Stimulated activated naive CD8-positive, alpha-beta T cell treated with anti-CD3 and anti-CD28 coated beads, Interleukin-15, Interleukin-2, amounts not matched to agents 100 U/mL and 50 U/mL, for 24 hours (primary cell): ENCODE measurements at regions not wholly inside any gene's neighbourhood (a gene's known extent, or its start where the extent isn't known, plus 50 kb on each side); places are given as distances from the start of the nearest gene placed in this dataset.
A peak's percentile ranks its signal among the peaks of the same experiment; 100 is the strongest.

Experiments
- ATAC-seq: fragments of 150-1000 bp; cut with Tn5 transposase; one replicate; pipeline ENCODE4 v1.10.0; 2021
- DNase-seq: peaks from one replicate; pipeline ENCODE4 v3.0.0; 2021

- no peak for DNase-seq
Measured at GRCh38 chr3:178059836-178060235, 476.4 kb upstream of the KCNMB2 start.

GRCh38 chr3:178060407-178060806 is 475.8 kb upstream of the KCNMB2 start:
- DNase-seq (no peak), ATAC-seq (no peak)

More at GRCh38 chr3:178059836-178060235, 476.4 kb upstream of the KCNMB2 start:
- no peak for ATAC-seq

- no peak for ATAC-seq
- DNase-seq: no peak
Measured at GRCh38 chr3:178062126-178062525, 474.1 kb upstream of the KCNMB2 start.

GRCh38 chr3:178063461-178063860 is 472.8 kb upstream of the KCNMB2 start:
- ATAC-seq (no peak), DNase-seq (no peak)

- DNase-seq (no peak), ATAC-seq (no peak)
Measured at GRCh38 chr3:178067721-178068120, 468.5 kb upstream of the KCNMB2 start.

GRCh38 chr3:178072391-178073305 is 463.6 kb upstream of the KCNMB2 start:
- DNase-seq (no peak), ATAC-seq (no peak)

- no peak for DNase-seq
- no peak for ATAC-seq
Measured at GRCh38 chr3:178073366-178073765, 462.9 kb upstream of the KCNMB2 start.

- ATAC-seq: no peak
- DNase-seq: no peak
Measured at GRCh38 chr3:178075344-178075743, 460.9 kb upstream of the KCNMB2 start.

- ATAC-seq (no peak), DNase-seq (no peak)
Measured at GRCh38 chr3:178078953-178079352, 457.3 kb upstream of the KCNMB2 start.

- peak; percentile 80 for ATAC-seq
- no peak for DNase-seq
Measured at GRCh38 chr3:178079966-178080365, 456.3 kb upstream of the KCNMB2 start.

- DNase-seq (no peak), ATAC-seq (no peak)
Measured at GRCh38 chr3:178082326-178082906, 453.8 kb upstream of the KCNMB2 start.

GRCh38 chr3:178083906-178084866 is 452.1 kb upstream of the KCNMB2 start:
- no peak for ATAC-seq
- DNase-seq: no peak

GRCh38 chr3:178084938-178085816 is 451.1 kb upstream of the KCNMB2 start:
- no peak for ATAC-seq
- DNase-seq: peak; percentile 25

GRCh38 chr3:178085817-178086123 is 450.5 kb upstream of the KCNMB2 start:
- DNase-seq: no peak
- no peak for ATAC-seq

GRCh38 chr3:178086144-178086825 is 450.0 kb upstream of the KCNMB2 start:
- no peak for DNase-seq
- no peak for ATAC-seq

GRCh38 chr3:178087376-178087775 is 448.9 kb upstream of the KCNMB2 start:
- DNase-seq: no peak
- ATAC-seq: no peak

- ATAC-seq (no peak), DNase-seq (no peak)
Measured at GRCh38 chr3:178088963-178089362, 447.3 kb upstream of the KCNMB2 start.

GRCh38 chr3:178090899-178091298 is 445.3 kb upstream of the KCNMB2 start:
- no peak for DNase-seq
- ATAC-seq: no peak

GRCh38 chr3:178095522-178095921 is 440.7 kb upstream of the KCNMB2 start:
- ATAC-seq (no peak), DNase-seq (no peak)

GRCh38 chr3:178096955-178097354 is 439.3 kb upstream of the KCNMB2 start:
- ATAC-seq (no peak), DNase-seq (no peak)

- DNase-seq: no peak
- no peak for ATAC-seq
Measured at GRCh38 chr3:178097576-178097975, 438.7 kb upstream of the KCNMB2 start.
